Mesothelial cell of epicardium (in vitro differentiated cells): ENCODE measurements at regions not wholly inside any gene's neighbourhood (a gene's known extent, or its start where the extent isn't known, plus 50 kb on each side); places are given as distances from the start of the nearest gene placed in this dataset.

Source experiments
- DNase-seq, 2 experiments: peaks; one replicate each; pipeline ENCODE4 v3.0.0; 2021; ENCODE audit warnings: low spot score in 2 of 2; ENCODE audit not compliant: unreplicated experiment in 2 of 2
- H3K27ac Mint-ChIP-seq: 2 replicates; pipeline ENCODE4 v1.8.0; 2021; ENCODE audit warnings: mixed read lengths
- H3K27me3 Mint-ChIP-seq: 2 replicates; pipeline ENCODE4 v1.8.0; 2021; ENCODE audit warnings: low read depth, mixed read lengths
- H3K36me3 Mint-ChIP-seq: 2 replicates; pipeline ENCODE4 v1.8.0; 2021; ENCODE audit warnings: mixed read lengths
- H3K4me1 Mint-ChIP-seq: 2 replicates; pipeline ENCODE4 v1.8.0; 2021; ENCODE audit warnings: mixed read lengths
- H3K4me3 Mint-ChIP-seq: 2 replicates; pipeline ENCODE4 v1.8.0; 2021; ENCODE audit warnings: mild to moderate bottlenecking, moderate library complexity, mixed read lengths
- H3K9me3 Mint-ChIP-seq: 2 replicates; pipeline ENCODE4 v1.8.0; 2021; ENCODE audit warnings: mixed read lengths
- TF ChIP-seq, protein P1 (sequence below): fragments of 200-600 bp; sonication (generic); IDR thresholded peaks from one replicate; pipeline ENCODE4 v1.5.0; 2021; ENCODE audit warnings: antibody characterized with exemption; ENCODE audit not compliant: unreplicated experiment

DNA sequence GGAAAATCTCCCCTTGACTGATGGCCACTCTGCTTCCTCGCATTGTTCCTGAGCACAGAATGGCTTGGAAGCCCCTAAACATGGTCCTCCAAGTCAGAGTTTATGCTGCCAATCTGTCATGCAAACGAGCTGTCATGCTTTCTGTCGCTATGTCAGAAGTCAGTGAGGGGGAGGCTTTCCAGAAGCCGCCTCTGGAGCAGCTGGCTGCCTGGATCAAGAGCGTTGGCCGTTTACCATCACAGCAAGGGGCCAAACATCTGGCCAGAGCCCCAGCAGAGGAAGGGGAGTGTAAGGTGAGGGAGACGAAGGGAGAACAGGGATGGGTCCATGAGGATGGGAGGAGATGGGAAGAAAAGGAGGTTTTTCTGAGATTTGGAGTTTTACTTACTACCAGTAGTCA is 372.6 kb upstream of the NR2F2 start:
- peaks cover 6% of the 10 kb centered on the region for H3K4me1 Mint-ChIP-seq
- no peak for DNase-seq
- no peak overlapping the region for H3K27ac Mint-ChIP-seq
- TF ChIP-seq, protein P1, sequence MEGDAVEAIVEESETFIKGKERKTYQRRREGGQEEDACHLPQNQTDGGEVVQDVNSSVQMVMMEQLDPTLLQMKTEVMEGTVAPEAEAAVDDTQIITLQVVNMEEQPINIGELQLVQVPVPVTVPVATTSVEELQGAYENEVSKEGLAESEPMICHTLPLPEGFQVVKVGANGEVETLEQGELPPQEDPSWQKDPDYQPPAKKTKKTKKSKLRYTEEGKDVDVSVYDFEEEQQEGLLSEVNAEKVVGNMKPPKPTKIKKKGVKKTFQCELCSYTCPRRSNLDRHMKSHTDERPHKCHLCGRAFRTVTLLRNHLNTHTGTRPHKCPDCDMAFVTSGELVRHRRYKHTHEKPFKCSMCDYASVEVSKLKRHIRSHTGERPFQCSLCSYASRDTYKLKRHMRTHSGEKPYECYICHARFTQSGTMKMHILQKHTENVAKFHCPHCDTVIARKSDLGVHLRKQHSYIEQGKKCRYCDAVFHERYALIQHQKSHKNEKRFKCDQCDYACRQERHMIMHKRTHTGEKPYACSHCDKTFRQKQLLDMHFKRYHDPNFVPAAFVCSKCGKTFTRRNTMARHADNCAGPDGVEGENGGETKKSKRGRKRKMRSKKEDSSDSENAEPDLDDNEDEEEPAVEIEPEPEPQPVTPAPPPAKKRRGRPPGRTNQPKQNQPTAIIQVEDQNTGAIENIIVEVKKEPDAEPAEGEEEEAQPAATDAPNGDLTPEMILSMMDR, result no peak
- H3K9me3 Mint-ChIP-seq, result peaks cover 34% of the 10 kb centered on the region
- no peaks in the 10 kb centered on the region for H3K27me3 Mint-ChIP-seq
- H3K4me3 Mint-ChIP-seq, result no peak overlapping the region
- H3K36me3 Mint-ChIP-seq, result peaks cover 15% of the 10 kb centered on the region

GRCh38 chr15:95958382-95958781 is 372.1 kb upstream of the NR2F2 start:
- H3K4me1 Mint-ChIP-seq, result peaks cover 6% of the 10 kb centered on the region

DNA sequence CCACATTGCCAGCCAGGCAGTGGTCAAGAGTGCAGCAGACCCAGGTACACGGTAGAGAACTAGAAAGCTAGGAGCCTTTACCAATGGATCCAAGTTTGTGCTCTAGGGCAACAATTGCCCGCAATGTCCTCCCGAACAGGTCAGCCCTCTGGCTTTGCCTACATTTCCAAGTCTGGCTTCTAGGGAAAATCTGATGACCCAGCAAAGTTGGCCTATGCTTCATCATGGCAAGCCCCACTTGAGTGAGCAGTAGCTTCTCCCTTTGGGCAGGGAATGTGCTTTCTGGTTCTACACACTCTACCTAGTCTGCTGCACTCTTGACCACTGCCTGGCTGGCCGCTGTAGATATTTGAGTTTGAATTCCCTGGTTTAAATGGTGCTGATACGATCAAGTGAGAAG is 361.6 kb upstream of the NR2F2 start:
- peaks cover 5% of the 10 kb centered on the region for H3K36me3 Mint-ChIP-seq
- H3K27ac Mint-ChIP-seq, result no peak overlapping the region
- H3K4me3 Mint-ChIP-seq, result no peak overlapping the region
- peaks cover 14% of the 10 kb centered on the region for H3K9me3 Mint-ChIP-seq
- TF ChIP-seq, protein P1, result no peak
- DNase-seq, result no peak
- peaks cover 22% of the 10 kb centered on the region for H3K4me1 Mint-ChIP-seq
- no peaks in the 10 kb centered on the region for H3K27me3 Mint-ChIP-seq

More at GRCh38 chr15:95958382-95958781, 372.1 kb upstream of the NR2F2 start:
- no peaks in the 10 kb centered on the region for H3K27me3 Mint-ChIP-seq
- no peak for DNase-seq
- H3K27ac Mint-ChIP-seq, result no peak overlapping the region
- H3K36me3 Mint-ChIP-seq, result peaks cover 15% of the 10 kb centered on the region
- H3K9me3 Mint-ChIP-seq, result peaks cover 37% of the 10 kb centered on the region
- TF ChIP-seq, protein P1, result no peak
- H3K4me3 Mint-ChIP-seq, result no peak overlapping the region

DNA sequence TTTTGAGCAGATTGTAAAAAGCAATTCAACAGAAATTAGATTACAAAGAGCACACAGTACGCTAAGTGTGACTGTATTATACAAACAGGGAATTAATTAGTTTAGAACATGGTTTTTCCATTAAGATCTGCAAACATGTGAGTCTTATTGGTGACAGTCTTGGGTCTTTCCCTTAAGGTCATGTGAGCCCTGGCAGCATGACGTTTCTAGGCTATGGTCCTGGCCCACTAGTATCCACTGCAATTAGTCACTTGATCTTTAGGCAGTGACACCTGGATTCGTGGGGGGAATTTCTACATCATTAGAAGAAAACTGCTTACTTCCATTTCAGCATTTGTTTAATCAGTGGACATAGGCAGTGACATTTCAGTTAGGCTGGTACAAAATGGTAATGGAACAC is 360.2 kb upstream of the NR2F2 start:
- H3K27ac Mint-ChIP-seq, result no peak overlapping the region
- TF ChIP-seq, protein P1, result no peak
- H3K4me1 Mint-ChIP-seq, result peaks cover 28% of the 10 kb centered on the region
- H3K9me3 Mint-ChIP-seq, result peaks cover 12% of the 10 kb centered on the region
- peaks cover 3% of the 10 kb centered on the region for H3K36me3 Mint-ChIP-seq
- no peak for DNase-seq
- H3K27me3 Mint-ChIP-seq, result no peaks in the 10 kb centered on the region
- no peak overlapping the region for H3K4me3 Mint-ChIP-seq

GRCh38 chr15:95972041-95972553 is 358.4 kb upstream of the NR2F2 start:
- DNase-seq, result no peak
- H3K9me3 Mint-ChIP-seq, result peaks cover 13% of the 10 kb centered on the region
- H3K27me3 Mint-ChIP-seq, result no peaks in the 10 kb centered on the region
- no peak overlapping the region for H3K4me3 Mint-ChIP-seq
- TF ChIP-seq, protein P1, result no peak
- no peaks in the 10 kb centered on the region for H3K36me3 Mint-ChIP-seq
- peaks cover 28% of the 10 kb centered on the region for H3K4me1 Mint-ChIP-seq
- no peak overlapping the region for H3K27ac Mint-ChIP-seq

DNA sequence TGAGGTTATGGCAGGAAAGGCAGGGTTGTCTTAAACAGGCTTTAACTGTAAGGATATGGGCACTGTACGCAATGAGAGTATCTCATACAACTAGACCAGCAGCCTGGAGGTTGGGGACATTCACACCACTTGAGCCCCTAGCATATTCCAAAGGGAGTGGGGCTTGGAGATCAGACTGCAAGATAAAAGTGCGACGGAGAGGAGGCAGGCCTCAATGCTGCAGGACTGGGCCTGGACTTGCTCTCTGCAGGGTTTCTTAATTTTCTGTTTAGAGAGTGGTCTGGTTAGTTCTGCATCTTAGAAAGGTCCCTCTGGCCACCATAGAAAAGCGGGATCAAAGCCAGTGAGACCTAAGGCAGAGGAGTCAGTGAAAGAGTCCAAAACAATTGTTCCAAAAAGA is 357.7 kb upstream of the NR2F2 start:
- no peak for DNase-seq
- Mint-ChIP-seq H3K4me3 (no peak overlapping the region), H3K4me1 (peaks cover 28% of the 10 kb centered on the region), H3K27ac (no peak overlapping the region), H3K9me3 (peaks cover 12% of the 10 kb centered on the region), H3K27me3 (no peaks in the 10 kb centered on the region), H3K36me3 (no peaks in the 10 kb centered on the region)
- TF ChIP-seq, protein P1, result no peak
